Endodermal cell (in vitro differentiated cells): ENCODE measurements at regions not wholly inside any gene's neighbourhood (a gene's known extent, or its start where the extent isn't known, plus 50 kb on each side); places are given as distances from the start of the nearest gene placed in this dataset.
"Not testable (repeated sequence)": the region's sequence is repeated elsewhere in the genome, so short reads cannot be mapped to it uniquely, and the experiment has no call there.

ENCODE experiments used
- DNase-seq: peaks from one replicate; pipeline ENCODE4 v3.0.0-alpha.2; 2017
- H3K27ac ChIP-seq: 2 replicates; pipeline ENCODE4 v1.5.1; 2013; ENCODE audit warnings: mild to moderate bottlenecking, low read depth, low read length, moderate library complexity
- H3K27me3 ChIP-seq: 2 replicates; pipeline ENCODE4 v1.6.1; 2013; ENCODE audit warnings: mild to moderate bottlenecking, low read length, moderate library complexity; ENCODE audit not compliant: insufficient read depth, control insufficient read depth, poor library complexity, severe bottlenecking
- H3K36me3 ChIP-seq: 2 replicates; pipeline ENCODE4 v1.7.0; 2013; ENCODE audit warnings: mild to moderate bottlenecking, low read length, moderate library complexity; ENCODE audit not compliant: control insufficient read depth, insufficient read depth
- H3K4me1 ChIP-seq: one replicate; pipeline ENCODE4 v1.7.0; 2013; ENCODE audit warnings: low read length; ENCODE audit not compliant: control insufficient read depth, insufficient read depth
- H3K4me3 ChIP-seq: 2 replicates; pipeline ENCODE4 v1.5.1; 2013; ENCODE audit warnings: mild to moderate bottlenecking, low read length, moderate library complexity
- H3K9ac ChIP-seq: 2 replicates; pipeline ENCODE4 v1.6.1; 2013; ENCODE audit warnings: mild to moderate bottlenecking, low read length, moderate library complexity; ENCODE audit not compliant: poor library complexity, severe bottlenecking; ENCODE audit errors: extremely low read depth
- H3K9me3 ChIP-seq: 2 replicates; pipeline ENCODE4 v1.6.1; 2013; ENCODE audit warnings: mild to moderate bottlenecking, low read length, moderate library complexity; ENCODE audit not compliant: control insufficient read depth
- H3K27ac Mint-ChIP-seq: 2 replicates; pipeline ENCODE4 v1.8.0; 2020; ENCODE audit warnings: mixed read lengths
- H3K27me3 Mint-ChIP-seq: 2 replicates; pipeline ENCODE4 v1.8.0; 2021; ENCODE audit warnings: mild to moderate bottlenecking, mixed read lengths; ENCODE audit not compliant: insufficient read depth
- H3K36me3 Mint-ChIP-seq: 2 replicates; pipeline ENCODE4 v1.8.0; 2020; ENCODE audit warnings: low read depth, mixed read lengths
- H3K4me1 Mint-ChIP-seq: 2 replicates; pipeline ENCODE4 v1.8.0; 2020; ENCODE audit warnings: mixed read lengths
- H3K4me3 Mint-ChIP-seq: 2 replicates; pipeline ENCODE4 v1.8.0; 2020; ENCODE audit warnings: mild to moderate bottlenecking, moderate library complexity, mixed read lengths
- H3K9me3 Mint-ChIP-seq: 2 replicates; pipeline ENCODE4 v1.8.0; 2020; ENCODE audit warnings: mild to moderate bottlenecking, mixed read lengths
- CTCF ChIP-seq: fragments of 200-600 bp; sonication (generic); conservative IDR thresholded peaks from 2 replicates; pipeline ENCODE4 v1.5.0; 2021; ENCODE audit warnings: antibody characterized with exemption, mild to moderate bottlenecking
- WGBS, 2 experiments: methylation state at CpG; one replicate each; pipeline versions ENCODE4 v1.1.5 to v1.1.7; 2013; ENCODE audit warnings: missing lambda C conversion rate in 2 of 2, mixed read lengths in 1 of 2; ENCODE audit not compliant: insufficient coverage in 1 of 2, insufficient read length in 1 of 2; 5-methylcytosine and 5-hydroxymethylcytosine counted together

- no peaks in the 10 kb centered on the region for H3K27me3 ChIP-seq
- Mint-ChIP-seq H3K27me3 (no peaks in the 10 kb centered on the region), H3K9me3 (no peaks in the 10 kb centered on the region), H3K4me3 (no peak overlapping the region), H3K27ac (no peak overlapping the region), H3K4me1 (no peaks in the 10 kb centered on the region), H3K36me3 (no peaks in the 10 kb centered on the region)
- no peak for DNase-seq
- H3K4me1 ChIP-seq, result no peaks in the 10 kb centered on the region
- TF ChIP-seq CTCF, result no peak
- no peak overlapping the region for H3K27ac ChIP-seq
- no peak overlapping the region for H3K4me3 ChIP-seq
- H3K36me3 ChIP-seq, result no peaks in the 10 kb centered on the region
- H3K9ac ChIP-seq, result no peak overlapping the region
- H3K9me3 ChIP-seq, result no peaks in the 10 kb centered on the region
- whole genome bisulfite sequencing, 2 experiments, result 91 to 100% methylated on average over 1 to 2 of the region's 3 CpGs
Observed at GRCh38 chr4:102403116-102403515, 57.8 kb upstream of the SLC39A8 start.

- no peaks in the 10 kb centered on the region for H3K9me3 Mint-ChIP-seq
- no peak for DNase-seq
- 80 to 86% methylated on average over 1 of the region's 1 CpG for WGBS, 2 experiments
Observed at GRCh38 chr4:102404431-102404969, 59.2 kb upstream of the SLC39A8 start.

GRCh38 chr4:102405821-102406401, 60.6 kb upstream of the SLC39A8 start:
- no peaks in the 10 kb centered on the region for H3K9me3 Mint-ChIP-seq
- Histone ChIP-seq H3K27ac (no peak overlapping the region), H3K9ac (no peak overlapping the region), H3K4me1 (no peaks in the 10 kb centered on the region), H3K4me3 (no peak overlapping the region), H3K27me3 (no peaks in the 10 kb centered on the region), H3K9me3 (no peaks in the 10 kb centered on the region), H3K36me3 (no peaks in the 10 kb centered on the region)
- no peaks in the 10 kb centered on the region for H3K4me1 Mint-ChIP-seq
- no peaks in the 10 kb centered on the region for H3K27me3 Mint-ChIP-seq
- no peaks in the 10 kb centered on the region for H3K36me3 Mint-ChIP-seq
- 85 to 100% methylated on average over 1 to 3 of the region's 3 CpGs for WGBS, 2 experiments
- no peak overlapping the region for H3K27ac Mint-ChIP-seq
- no peak for DNase-seq
- no peak for TF ChIP-seq CTCF
- no peak overlapping the region for H3K4me3 Mint-ChIP-seq

More at GRCh38 chr4:102404431-102404969, 59.2 kb upstream of the SLC39A8 start:
- H3K4me3 ChIP-seq, result no peak overlapping the region
- Mint-ChIP-seq H3K4me3 (no peak overlapping the region), H3K4me1 (no peaks in the 10 kb centered on the region), H3K36me3 (no peaks in the 10 kb centered on the region), H3K27me3 (no peaks in the 10 kb centered on the region), H3K27ac (no peak overlapping the region)
- H3K36me3 ChIP-seq, result no peaks in the 10 kb centered on the region
- no peaks in the 10 kb centered on the region for H3K27me3 ChIP-seq
- TF ChIP-seq CTCF, result no peak
- H3K27ac ChIP-seq, result peak overlapping the region; percentile 12
- H3K4me1 ChIP-seq, result no peaks in the 10 kb centered on the region
- H3K9me3 ChIP-seq, result no peaks in the 10 kb centered on the region
- no peak overlapping the region for H3K9ac ChIP-seq

- not testable (repeated sequence) for H3K4me1 ChIP-seq, H3K36me3 ChIP-seq, H3K27ac ChIP-seq, H3K9me3 Mint-ChIP-seq, H3K27ac Mint-ChIP-seq, H3K27me3 Mint-ChIP-seq, H3K9ac ChIP-seq, H3K27me3 ChIP-seq, H3K4me3 ChIP-seq, H3K9me3 ChIP-seq, DNase-seq, H3K36me3 Mint-ChIP-seq, H3K4me1 Mint-ChIP-seq, H3K4me3 Mint-ChIP-seq
- WGBS, 2 experiments, result no CpG with 5 or more reads among the region's 1 CpG
Observed at GRCh38 chr4:102410884-102411283, 65.6 kb upstream of the SLC39A8 start.
